RPMI8226 (cell line): ENCODE measurements at regions not wholly inside any gene's neighbourhood (a gene's known extent, or its start where the extent isn't known, plus 50 kb on each side); places are given as distances from the start of the nearest gene placed in this dataset.

Source experiments
- DNase-seq: peaks from one replicate; pipeline ENCODE4 v3.0.0-alpha.2; 2015

DNA sequence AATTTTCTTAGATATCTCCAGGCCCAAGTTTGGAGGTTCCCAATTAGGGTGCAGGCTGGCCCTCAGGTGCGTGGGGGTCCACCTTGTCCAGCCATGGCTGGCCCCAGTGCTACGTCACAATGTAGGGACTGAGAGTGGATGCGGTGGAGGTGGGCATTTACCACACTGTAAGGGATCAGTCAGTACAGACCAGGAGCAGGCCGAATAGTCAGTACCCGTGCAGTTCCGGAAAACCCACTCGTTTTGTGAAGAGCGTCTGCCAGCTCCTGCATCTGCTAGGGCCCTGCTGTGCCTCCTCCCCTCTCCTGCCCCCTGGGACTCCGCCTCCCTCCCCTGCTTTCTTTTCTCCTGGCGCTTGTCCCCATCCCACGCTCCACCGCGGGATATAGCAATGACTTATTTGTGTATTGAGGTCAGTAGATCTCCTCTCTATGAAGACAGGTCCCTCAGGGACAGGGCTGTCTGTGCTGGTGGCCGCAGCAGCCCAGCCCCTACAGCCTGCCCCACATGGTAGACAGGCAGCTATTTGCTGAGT, 50.4 kb upstream of the SEPTIN5 start:
- DNase-seq, result no peak

DNA sequence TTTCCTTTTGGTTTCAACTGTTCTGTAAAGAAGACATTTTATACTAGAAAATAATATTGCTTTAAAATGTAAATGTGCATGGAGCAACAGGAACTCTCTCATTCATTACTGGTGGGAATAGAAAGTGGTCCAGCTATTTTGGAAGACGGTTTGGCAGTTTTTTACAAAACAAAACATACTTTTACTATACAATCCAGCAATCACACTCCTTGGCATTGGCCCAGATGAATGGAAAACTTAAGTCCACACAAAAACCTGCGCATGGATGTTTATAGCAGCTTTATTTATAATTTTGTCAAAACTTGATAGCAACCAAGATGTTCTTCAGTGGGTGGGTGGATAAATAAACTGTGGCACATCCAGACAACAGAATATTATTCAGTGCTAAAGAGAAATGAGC, 49.9 kb upstream of the SEPTIN5 start:
- no peak for DNase-seq
